Hindlimb muscle (tissue), 1 donor: ENCODE measurements at regions not wholly inside any gene's neighbourhood (a gene's known extent, or its start where the extent isn't known, plus 50 kb on each side); places are given as distances from the start of the nearest gene placed in this dataset.

ENCODE experiments used
- DNase-seq: peaks from one replicate; pipeline ENCODE4 v3.0.0-alpha.2; 2013

- DNase-seq, result no peak
These were observed 878.1 kb downstream of the C12orf50 start for GRCh38 chr12:87150969-87151662.

DNA sequence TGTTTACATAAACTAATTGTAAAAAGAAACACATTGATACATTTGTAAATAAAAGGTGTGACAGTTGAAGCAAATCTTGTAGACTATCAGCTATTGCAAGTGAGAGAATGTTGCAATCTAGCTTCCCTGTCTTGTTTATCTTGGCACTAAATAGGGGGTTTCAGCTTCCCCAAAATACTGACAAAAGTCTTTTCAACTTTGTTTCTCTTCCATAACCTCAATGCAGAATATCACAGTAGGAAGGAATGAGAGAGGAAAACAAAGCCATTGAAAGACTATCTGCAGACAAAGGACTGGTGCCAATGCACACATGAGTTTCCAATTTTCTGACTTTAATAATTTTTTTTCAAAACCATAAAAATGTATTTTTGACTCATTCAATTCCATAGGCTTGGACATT is 886.2 kb upstream of the MGAT4C start:
- peak; percentile 3 for DNase-seq

DNA sequence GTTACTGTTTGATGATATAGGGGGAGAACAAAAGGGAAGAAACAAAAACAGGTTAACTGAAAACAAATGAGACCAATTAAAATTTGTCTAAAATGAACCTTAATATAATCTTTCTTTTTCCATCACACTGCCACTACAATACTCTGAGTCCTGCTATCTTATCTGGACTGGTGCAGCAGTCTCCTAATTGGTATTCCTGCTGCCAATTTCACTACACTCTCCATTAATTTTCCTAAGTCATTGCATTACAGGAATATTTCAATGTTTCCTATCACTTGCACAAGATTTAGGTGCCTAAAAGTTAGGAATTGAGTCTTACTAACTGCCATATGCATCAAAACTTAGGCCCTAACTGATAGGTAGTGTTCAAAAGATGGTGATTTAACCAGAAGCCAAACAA is 884.9 kb upstream of the MGAT4C start:
- DNase-seq, result no peak

GRCh38 chr12:87140262-87140661 is 884.1 kb upstream of the MGAT4C start:
- DNase-seq, result no peak

DNA sequence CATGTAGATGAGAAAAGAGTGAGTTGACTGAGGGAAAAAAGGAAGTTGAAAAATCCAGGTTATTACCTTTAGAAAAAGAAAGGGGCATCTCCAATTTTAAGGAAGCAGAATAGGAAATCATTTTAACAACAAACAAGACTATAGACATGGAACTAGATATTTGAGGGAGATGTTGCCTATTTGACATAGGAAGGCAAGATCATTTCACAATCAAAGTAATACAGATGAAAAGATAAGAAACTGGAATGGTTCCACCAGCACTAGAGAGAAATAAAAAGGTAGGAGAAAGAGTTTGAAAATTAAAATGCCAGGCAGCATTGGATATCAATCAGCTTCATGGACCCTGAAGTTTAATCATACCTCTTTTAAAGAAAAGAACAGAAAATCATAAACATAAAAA is 881.0 kb upstream of the MGAT4C start:
- no peak for DNase-seq

GRCh38 chr12:87136330-87136976 is 880.3 kb upstream of the MGAT4C start:
- no peak for DNase-seq

DNA sequence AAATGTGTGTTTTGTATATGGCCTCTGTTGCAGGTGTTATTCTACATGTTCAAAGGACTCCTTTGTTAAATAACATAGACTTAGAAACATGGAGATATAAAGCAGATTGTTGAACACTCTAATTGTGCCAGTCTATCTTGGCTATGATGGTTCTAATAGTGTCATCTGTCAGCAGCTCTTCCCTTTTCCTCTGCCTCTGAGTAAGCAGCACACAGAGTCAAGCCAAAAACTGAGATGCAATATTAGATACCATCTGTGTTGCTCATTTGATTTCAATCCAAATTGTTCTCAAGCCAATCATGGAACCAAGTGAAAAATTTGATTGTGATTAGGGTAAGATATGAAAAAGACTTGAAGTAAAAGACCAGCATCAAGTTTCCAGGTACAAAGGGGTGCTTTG is 871.1 kb upstream of the MGAT4C start:
- DNase-seq, result no peak

DNA sequence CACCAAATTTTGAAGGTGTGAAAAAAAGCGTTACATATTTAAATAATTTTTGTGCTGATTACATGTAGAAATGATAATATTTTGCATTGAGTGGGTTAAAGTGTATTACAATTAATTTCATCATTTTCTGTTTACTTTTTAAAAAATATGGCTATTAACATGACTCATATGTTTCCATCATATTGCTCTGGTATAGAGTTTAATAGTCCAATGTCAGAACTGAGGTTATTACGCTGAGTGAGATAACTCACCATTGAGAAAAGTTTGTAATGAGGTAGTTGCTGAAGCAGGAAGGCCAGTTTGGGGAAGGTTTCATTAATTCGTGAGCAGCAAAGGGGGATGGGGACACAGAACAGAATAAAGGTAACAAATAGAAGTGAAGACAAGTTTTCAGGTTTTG is 865.7 kb upstream of the MGAT4C start:
- DNase-seq, result no peak

DNA sequence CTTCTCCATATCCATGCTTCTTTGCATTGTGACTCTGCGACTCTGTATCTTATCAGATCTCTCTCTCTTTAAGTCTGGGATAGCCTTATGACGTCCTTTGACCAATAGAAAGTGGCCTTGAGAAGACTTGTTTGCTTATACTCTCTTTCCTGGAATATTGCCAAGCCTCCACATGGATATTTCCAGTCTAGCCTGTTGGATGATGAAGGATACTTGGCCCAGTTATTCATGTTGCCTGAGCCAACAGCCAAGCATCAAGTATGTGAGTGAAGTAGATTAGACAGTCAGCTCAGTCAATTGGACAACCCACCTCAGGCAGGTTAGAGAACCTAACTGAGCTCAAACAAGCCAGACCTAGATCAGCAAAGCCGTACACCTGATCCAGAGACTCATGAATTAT is 864.2 kb upstream of the MGAT4C start:
- DNase-seq, result no peak

GRCh38 chr12:87119713-87120112 is 863.5 kb upstream of the MGAT4C start:
- no peak for DNase-seq

DNA sequence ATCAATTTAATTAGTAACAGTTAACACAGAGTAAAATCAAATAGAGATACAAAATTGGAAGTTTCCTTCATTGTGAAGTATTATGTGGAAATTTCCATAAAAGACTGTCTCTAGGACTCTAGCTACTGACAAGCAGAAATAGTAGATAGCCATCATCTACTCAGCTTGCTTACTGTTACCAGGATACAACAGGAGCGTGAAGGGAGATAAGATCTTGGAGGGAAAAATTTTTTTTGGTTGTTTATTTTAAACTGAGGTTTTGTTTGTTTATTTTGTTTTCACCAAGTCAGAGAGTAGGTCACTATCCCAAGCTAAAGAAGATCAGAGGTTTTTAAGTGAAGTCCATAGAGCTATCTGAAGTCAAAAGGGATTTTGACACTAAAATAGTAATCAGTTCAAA is 861.3 kb upstream of the MGAT4C start:
- no peak for DNase-seq

DNA sequence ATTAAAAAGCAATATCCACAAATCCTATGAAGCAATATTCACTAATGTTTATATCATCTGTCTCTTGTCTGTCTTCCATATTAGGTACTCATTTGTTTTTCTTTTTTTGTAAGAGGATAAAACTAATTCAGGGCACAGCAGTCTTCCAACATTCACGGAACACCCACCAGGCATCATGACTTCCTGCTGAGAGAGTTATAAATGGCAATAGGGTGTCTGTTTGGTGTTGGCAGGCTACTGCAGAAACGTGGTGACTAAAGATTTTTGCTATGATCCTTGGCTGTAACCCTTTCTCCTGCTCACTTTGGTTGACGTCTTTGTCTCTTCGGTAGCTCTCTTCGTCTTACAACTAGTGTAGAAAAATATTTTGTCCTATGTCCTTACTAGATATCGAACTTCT is 860.6 kb upstream of the MGAT4C start:
- no peak for DNase-seq

- no peak for DNase-seq
These were observed 856.6 kb upstream of the MGAT4C start for GRCh38 chr12:87112571-87113345.

GRCh38 chr12:87107766-87108165 is 851.6 kb upstream of the MGAT4C start:
- DNase-seq, result no peak

- DNase-seq, result no peak
These were observed 851.1 kb upstream of the MGAT4C start for GRCh38 chr12:87107270-87107669.

GRCh38 chr12:87096082-87096585 is 839.9 kb upstream of the MGAT4C start:
- DNase-seq, result no peak

DNA sequence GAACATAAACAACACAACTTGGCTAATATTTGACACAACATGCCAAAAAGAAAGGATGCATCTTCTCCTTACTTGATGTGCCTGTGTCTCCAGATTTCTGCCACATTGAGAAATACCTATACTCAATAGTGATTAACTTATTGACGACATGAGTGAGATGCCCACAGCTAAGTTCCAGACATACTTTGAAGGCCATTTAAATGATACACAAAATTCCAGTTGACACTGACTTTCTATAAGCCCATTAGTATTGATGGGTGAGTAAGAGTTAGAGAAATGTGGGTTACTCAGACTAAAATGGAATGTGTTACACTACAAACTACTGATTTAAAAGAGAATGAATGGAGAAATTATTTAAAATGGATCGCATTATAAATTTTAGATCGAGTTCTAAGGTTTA is 838.2 kb upstream of the MGAT4C start:
- no peak for DNase-seq

GRCh38 chr12:87092421-87092820 is 836.2 kb upstream of the MGAT4C start:
- no peak for DNase-seq

- no peak for DNase-seq
These were observed 830.1 kb upstream of the MGAT4C start for GRCh38 chr12:87086118-87086891.

- DNase-seq, result no peak
These were observed 829.1 kb upstream of the MGAT4C start for GRCh38 chr12:87085286-87085685.

- no peak for DNase-seq
These were observed 826.6 kb upstream of the MGAT4C start for GRCh38 chr12:87082756-87083155.

DNA sequence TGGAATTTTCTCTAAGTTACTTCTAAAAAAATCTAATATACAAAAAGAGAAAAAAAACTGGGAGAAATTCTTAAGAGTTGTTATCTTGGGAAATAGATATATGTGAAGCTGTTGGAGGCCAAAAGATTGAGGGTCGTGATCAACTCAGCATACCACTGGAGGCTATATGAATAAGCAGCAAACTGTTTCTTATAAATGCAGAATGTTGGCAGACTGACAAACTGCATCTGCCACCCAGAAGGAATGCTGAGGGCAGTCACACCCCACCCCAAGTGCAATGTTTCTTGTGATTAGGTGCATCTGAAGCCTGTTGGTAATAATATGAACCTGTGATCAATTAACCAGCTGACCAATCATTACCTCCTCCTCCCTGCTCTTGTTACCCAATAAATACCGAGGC is 818.6 kb upstream of the MGAT4C start:
- DNase-seq, result no peak

DNA sequence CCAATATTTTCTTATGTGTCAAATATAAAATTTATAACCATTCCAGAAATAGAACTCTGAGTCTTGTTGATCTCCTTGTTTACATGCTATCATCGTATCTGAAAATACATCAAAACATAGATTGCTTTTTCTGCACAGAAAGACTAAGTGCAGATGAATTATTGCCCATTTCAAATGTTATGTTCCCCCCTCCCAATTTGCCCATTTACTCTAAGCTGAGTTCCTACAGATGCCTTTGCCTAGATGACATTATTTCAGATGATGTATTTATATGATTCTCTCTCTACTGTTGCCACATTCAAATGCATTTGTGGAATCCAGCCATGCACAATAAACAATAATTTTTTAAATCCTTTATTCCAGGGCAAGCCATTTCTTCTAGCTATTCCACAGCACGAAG is 810.1 kb upstream of the MGAT4C start:
- no peak for DNase-seq
